GM12891 (cell line): ENCODE measurements at regions not wholly inside any gene's neighbourhood (a gene's known extent, or its start where the extent isn't known, plus 50 kb on each side); places are given as distances from the start of the nearest gene placed in this dataset.

ENCODE experiments used
- POLR2A ChIP-seq: IDR thresholded peaks from 2 replicates; pipeline ENCODE4 v1.6.1; 2011; ENCODE audit warnings: low read depth, low read length, control low read depth
- POLR2AphosphoS5 ChIP-seq: IDR thresholded peaks from 2 replicates; pipeline ENCODE4 v1.6.1; 2011; ENCODE audit warnings: low read depth, low read length, control low read depth
- TAF1 ChIP-seq: IDR thresholded peaks from 2 replicates; pipeline ENCODE4 v1.6.1; 2011; ENCODE audit warnings: low read depth, low read length, control low read depth

GRCh38 chr9:23088932-23089364 lies 642.3 kb downstream of the DMRTA1 start:
- TF ChIP-seq POLR2AphosphoS5 = no peak
- TF ChIP-seq POLR2A = no peak
- no peak for TF ChIP-seq TAF1
